Keratinocyte (primary cell): ENCODE measurements at regions not wholly inside any gene's neighbourhood (a gene's known extent, or its start where the extent isn't known, plus 50 kb on each side); places are given as distances from the start of the nearest gene placed in this dataset.

ENCODE experiments used
- DNase-seq: peaks from one replicate; pipeline ENCODE4 v3.0.0-alpha.2; 2011; ENCODE audit warnings: low read depth, missing footprints, low spot score
- FAIRE-seq: peaks from 2 replicates; lab custom pipeline; 2011; peaks lifted over from hg19 to GRCh38; lab: Jason Lieb, UNC
- H2AFZ ChIP-seq: 2 replicates; pipeline ENCODE4 v1.6.0; 2012; ENCODE audit warnings: low read length, control low read depth, inconsistent platforms; ENCODE audit not compliant: control insufficient read depth
- H3K27ac ChIP-seq: 2 replicates; pipeline ENCODE4 v1.5.1; 2011; ENCODE audit warnings: low read length; ENCODE audit not compliant: control insufficient read depth, insufficient read depth
- H3K27me3 ChIP-seq: 3 replicates; pipeline ENCODE4 v1.6.0; 2011; ENCODE audit warnings: low read length; ENCODE audit not compliant: control insufficient read depth, insufficient read depth; ENCODE audit errors: extremely low read depth
- H3K36me3 ChIP-seq, 2 experiments: 2 replicates in 1 of 2; 3 replicates in 1 of 2; pipeline ENCODE4 v1.5.1; 2011; ENCODE audit warnings: low read length in 2 of 2, mild to moderate bottlenecking in 1 of 2; ENCODE audit not compliant: control insufficient read depth in 2 of 2, insufficient read depth in 2 of 2; ENCODE audit errors: extremely low read depth in 1 of 2
- H3K4me1 ChIP-seq: 3 replicates; pipeline ENCODE4 v1.5.1; 2011; ENCODE audit warnings: low read length; ENCODE audit not compliant: control insufficient read depth, insufficient read depth; ENCODE audit errors: extremely low read depth
- H3K4me2 ChIP-seq: 3 replicates; pipeline ENCODE4 v1.6.0; 2011; ENCODE audit warnings: low read depth, low read length; ENCODE audit not compliant: control insufficient read depth, insufficient read depth; ENCODE audit errors: extremely low read depth
- H3K4me3 ChIP-seq, 3 experiments: fragments of 200-600 bp in 1 of 3; sonication (generic) in 1 of 3; 2 replicates in 2 of 3; 3 replicates in 1 of 3; pipeline ENCODE4 v1.5.1; 2011 to 2016; ENCODE audit warnings: low read length in 3 of 3, mild to moderate bottlenecking in 3 of 3, control low read depth in 2 of 3, inconsistent platforms in 1 of 3, low read depth in 1 of 3, mixed read lengths in 1 of 3, mixed run types in 1 of 3, moderate library complexity in 1 of 3; ENCODE audit not compliant: control insufficient read depth in 2 of 3, insufficient read depth in 2 of 3; ENCODE audit errors: extremely low read depth in 1 of 3
- H3K79me2 ChIP-seq: 2 replicates; pipeline ENCODE4 v1.6.0; 2012; ENCODE audit warnings: low read length; ENCODE audit not compliant: control insufficient read depth, insufficient read depth
- H3K9ac ChIP-seq: 3 replicates; pipeline ENCODE4 v1.6.0; 2011; ENCODE audit warnings: low read length; ENCODE audit not compliant: control insufficient read depth, insufficient read depth; ENCODE audit errors: extremely low read depth
- H3K9me1 ChIP-seq: 3 replicates; pipeline ENCODE4 v1.6.0; 2011; ENCODE audit warnings: low read length; ENCODE audit not compliant: control insufficient read depth, insufficient read depth; ENCODE audit errors: extremely low read depth
- H3K9me3 ChIP-seq: 2 replicates; pipeline ENCODE4 v1.5.1; 2012; ENCODE audit warnings: low read depth, low read length; ENCODE audit not compliant: control insufficient read depth
- H4K20me1 ChIP-seq: 3 replicates; pipeline ENCODE4 v1.6.0; 2011; ENCODE audit warnings: low read length; ENCODE audit not compliant: control insufficient read depth, insufficient read depth; ENCODE audit errors: extremely low read depth
- CTCF ChIP-seq, 3 experiments: IDR thresholded peaks in 1 of 3; conservative IDR thresholded peaks in 1 of 3; optimal IDR thresholded peaks in 1 of 3; 2 replicates in 2 of 3; 3 replicates in 1 of 3; pipeline versions ENCODE3 to v1.5.1; 2011; ENCODE audit warnings: low read length in 3 of 3, mild to moderate bottlenecking in 3 of 3, moderate library complexity in 2 of 3, control low read depth in 1 of 3, inconsistent platforms in 1 of 3; ENCODE audit not compliant: insufficient read depth in 2 of 3; ENCODE audit errors: extremely low read depth in 1 of 3
- EZH2 ChIP-seq: IDR thresholded peaks from one replicate; pipeline ENCODE4 v1.6.1; 2012; ENCODE audit warnings: inconsistent platforms, mild to moderate bottlenecking, low read length, moderate library complexity
- dilution Hi-C: fragments of 300-500 bp; cut with MboI; formaldehyde crosslinking; loops from one replicate; pipeline ENCODE4 v1.7.0; 2020; ENCODE audit warnings: low sequenced_read_pairs; ENCODE audit not compliant: extremely low pct_ligation_motif_present

DNA sequence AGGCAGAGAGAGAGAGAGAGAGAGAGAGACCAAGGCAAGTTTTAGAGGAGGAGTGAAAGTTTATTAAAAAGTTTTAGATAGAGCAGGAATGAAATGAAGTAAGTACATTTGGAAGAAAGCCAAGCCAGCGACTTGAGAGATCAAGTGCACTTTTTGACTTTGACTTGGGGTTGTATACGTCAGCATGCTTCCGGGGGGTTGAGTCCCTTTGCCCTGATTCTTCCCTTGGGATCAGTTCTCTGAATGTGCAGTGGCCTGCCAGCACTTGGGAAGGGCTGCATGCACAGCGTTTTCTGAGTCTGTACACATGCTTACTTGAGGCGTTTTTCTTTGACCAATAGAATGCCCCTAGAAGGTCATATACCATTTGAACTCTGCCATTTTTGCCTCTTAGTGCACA lies 400.5 kb downstream of the PDGFC start:
- H3K4me1 ChIP-seq: peaks cover 12% of the 10 kb centered on the region
- no peaks in the 10 kb centered on the region for H4K20me1 ChIP-seq
- no peaks in the 10 kb centered on the region for H3K9me3 ChIP-seq
- no peaks in the 10 kb centered on the region for H3K36me3 ChIP-seq
- no peak overlapping the region for H2AFZ ChIP-seq
- no peak overlapping the region for H3K9ac ChIP-seq
- no peaks in the 10 kb centered on the region for H3K27me3 ChIP-seq
- no peak overlapping the region for H3K27ac ChIP-seq
- no peaks in the 10 kb centered on the region for H3K79me2 ChIP-seq
- TF ChIP-seq EZH2 (no peak), CTCF (optimal IDR thresholded peaks at IDR 0.05 in 1 of 3, IDR thresholded peaks at IDR 0.05 in 1 of 3, conservative IDR thresholded peaks at IDR 0.05 in 1 of 3; ENCODE audit: extremely low read depth in 1 of 3, insufficient read depth in 2 of 3, low read length in 3 of 3) (no peak)
- dilution Hi-C loops: no loop called here
- DNase-seq: no peak
- H3K4me3 ChIP-seq: no peak overlapping the region
- no peak overlapping the region for H3K4me2 ChIP-seq
- no peaks in the 10 kb centered on the region for H3K9me1 ChIP-seq
- FAIRE-seq: no peak

DNA sequence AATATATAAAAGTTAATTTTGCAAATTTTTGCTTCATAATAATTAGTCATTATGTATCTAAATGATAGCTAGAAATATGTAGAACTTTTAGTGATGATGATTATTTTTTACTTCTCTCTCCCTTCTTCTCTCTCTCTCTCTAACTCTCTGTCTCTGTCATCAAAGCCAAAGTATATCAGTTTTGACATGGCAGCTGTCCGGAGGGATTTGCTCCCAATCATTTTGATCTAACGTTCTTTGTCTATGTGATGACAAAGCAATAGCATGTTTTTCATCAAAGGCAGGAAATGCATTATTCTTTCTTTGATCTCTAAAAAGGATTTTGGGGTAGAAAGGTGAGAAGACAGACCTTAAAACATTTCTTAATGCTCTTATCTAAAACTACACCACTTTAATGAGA lies 402.1 kb downstream of the PDGFC start:
- Histone ChIP-seq H2AFZ (no peak overlapping the region), H3K4me2 (no peak overlapping the region), H3K79me2 (no peaks in the 10 kb centered on the region), H3K9me3 (no peaks in the 10 kb centered on the region), H3K27ac (no peak overlapping the region), H3K36me3 (no peaks in the 10 kb centered on the region), H3K4me3 (no peak overlapping the region), H3K9me1 (no peaks in the 10 kb centered on the region), H3K9ac (no peak overlapping the region), H4K20me1 (no peaks in the 10 kb centered on the region), H3K27me3 (no peaks in the 10 kb centered on the region), H3K4me1 (peaks cover 12% of the 10 kb centered on the region)
- FAIRE-seq (no peak), DNase-seq (no peak)
- TF ChIP-seq EZH2: no peak
- TF ChIP-seq CTCF (optimal IDR thresholded peaks at IDR 0.05 in 1 of 3, IDR thresholded peaks at IDR 0.05 in 1 of 3, conservative IDR thresholded peaks at IDR 0.05 in 1 of 3; ENCODE audit: extremely low read depth in 1 of 3, insufficient read depth in 2 of 3, low read length in 3 of 3): no peak
- dilution Hi-C loops: no loop called here
